HL-60 (cell line): ENCODE measurements at regions not wholly inside any gene's neighbourhood (a gene's known extent, or its start where the extent isn't known, plus 50 kb on each side); places are given as distances from the start of the nearest gene placed in this dataset.

Source experiments
- POLR2AphosphoS5 ChIP-seq: IDR thresholded peaks from 2 replicates; pipeline ENCODE4 v1.6.1; 2012; ENCODE audit warnings: low read depth
- SPI1 ChIP-seq: IDR thresholded peaks from 2 replicates; pipeline ENCODE4 v1.6.1; 2012; ENCODE audit warnings: low read depth, mild to moderate bottlenecking, borderline replicate concordance
- TF ChIP-seq, protein P1 (sequence below): IDR thresholded peaks from 2 replicates; pipeline ENCODE4 v1.6.1; 2012; ENCODE audit warnings: low read depth; ENCODE audit not compliant: insufficient replicate concordance
- TF ChIP-seq, protein P2 (sequence below): IDR thresholded peaks from one replicate; pipeline ENCODE4 v1.5.1; 2011; ENCODE audit warnings: low read length, control low read depth, inconsistent platforms; ENCODE audit not compliant: insufficient read depth

DNA sequence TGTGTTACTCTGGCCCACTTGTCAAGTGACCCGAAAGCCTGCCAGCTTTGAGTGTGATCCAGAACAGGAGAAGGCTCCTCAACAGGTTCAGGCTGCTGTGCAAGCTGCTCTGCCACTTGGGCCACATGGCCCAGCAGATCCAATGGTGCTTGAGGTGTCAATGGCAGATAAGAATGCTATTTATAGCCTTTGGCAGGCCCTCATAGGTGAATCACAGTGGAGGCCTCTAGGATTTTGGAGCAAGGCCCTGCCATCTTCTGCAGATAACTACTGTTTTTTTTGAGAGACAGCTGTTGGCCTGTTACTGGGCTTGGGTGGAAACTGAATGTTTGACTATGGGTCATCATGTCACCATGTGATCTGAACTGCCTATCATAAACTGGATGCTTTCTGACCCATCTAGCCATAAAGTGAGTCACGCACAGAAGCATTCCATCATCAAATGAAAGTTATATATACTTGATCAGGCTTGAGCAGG lies 180.8 kb downstream of the CARTPT start:
- TF ChIP-seq, protein P1, sequence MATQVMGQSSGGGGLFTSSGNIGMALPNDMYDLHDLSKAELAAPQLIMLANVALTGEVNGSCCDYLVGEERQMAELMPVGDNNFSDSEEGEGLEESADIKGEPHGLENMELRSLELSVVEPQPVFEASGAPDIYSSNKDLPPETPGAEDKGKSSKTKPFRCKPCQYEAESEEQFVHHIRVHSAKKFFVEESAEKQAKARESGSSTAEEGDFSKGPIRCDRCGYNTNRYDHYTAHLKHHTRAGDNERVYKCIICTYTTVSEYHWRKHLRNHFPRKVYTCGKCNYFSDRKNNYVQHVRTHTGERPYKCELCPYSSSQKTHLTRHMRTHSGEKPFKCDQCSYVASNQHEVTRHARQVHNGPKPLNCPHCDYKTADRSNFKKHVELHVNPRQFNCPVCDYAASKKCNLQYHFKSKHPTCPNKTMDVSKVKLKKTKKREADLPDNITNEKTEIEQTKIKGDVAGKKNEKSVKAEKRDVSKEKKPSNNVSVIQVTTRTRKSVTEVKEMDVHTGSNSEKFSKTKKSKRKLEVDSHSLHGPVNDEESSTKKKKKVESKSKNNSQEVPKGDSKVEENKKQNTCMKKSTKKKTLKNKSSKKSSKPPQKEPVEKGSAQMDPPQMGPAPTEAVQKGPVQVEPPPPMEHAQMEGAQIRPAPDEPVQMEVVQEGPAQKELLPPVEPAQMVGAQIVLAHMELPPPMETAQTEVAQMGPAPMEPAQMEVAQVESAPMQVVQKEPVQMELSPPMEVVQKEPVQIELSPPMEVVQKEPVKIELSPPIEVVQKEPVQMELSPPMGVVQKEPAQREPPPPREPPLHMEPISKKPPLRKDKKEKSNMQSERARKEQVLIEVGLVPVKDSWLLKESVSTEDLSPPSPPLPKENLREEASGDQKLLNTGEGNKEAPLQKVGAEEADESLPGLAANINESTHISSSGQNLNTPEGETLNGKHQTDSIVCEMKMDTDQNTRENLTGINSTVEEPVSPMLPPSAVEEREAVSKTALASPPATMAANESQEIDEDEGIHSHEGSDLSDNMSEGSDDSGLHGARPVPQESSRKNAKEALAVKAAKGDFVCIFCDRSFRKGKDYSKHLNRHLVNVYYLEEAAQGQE, result no peak
- TF ChIP-seq, protein P2, sequence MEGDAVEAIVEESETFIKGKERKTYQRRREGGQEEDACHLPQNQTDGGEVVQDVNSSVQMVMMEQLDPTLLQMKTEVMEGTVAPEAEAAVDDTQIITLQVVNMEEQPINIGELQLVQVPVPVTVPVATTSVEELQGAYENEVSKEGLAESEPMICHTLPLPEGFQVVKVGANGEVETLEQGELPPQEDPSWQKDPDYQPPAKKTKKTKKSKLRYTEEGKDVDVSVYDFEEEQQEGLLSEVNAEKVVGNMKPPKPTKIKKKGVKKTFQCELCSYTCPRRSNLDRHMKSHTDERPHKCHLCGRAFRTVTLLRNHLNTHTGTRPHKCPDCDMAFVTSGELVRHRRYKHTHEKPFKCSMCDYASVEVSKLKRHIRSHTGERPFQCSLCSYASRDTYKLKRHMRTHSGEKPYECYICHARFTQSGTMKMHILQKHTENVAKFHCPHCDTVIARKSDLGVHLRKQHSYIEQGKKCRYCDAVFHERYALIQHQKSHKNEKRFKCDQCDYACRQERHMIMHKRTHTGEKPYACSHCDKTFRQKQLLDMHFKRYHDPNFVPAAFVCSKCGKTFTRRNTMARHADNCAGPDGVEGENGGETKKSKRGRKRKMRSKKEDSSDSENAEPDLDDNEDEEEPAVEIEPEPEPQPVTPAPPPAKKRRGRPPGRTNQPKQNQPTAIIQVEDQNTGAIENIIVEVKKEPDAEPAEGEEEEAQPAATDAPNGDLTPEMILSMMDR, result no peak
- TF ChIP-seq POLR2AphosphoS5 (no peak), SPI1 (no peak)
